ENCODE measurements at regions not wholly inside any gene's neighbourhood (a gene's known extent, or its start where the extent isn't known, plus 50 kb on each side); places are given as distances from the start of the nearest gene placed in this dataset.

- DNase-seq, result no peak
Observed at GRCh38 chr5:3361811-3362605, 233.6 kb upstream of the IRX1 start.

- DNase-seq, result no peak
Observed at GRCh38 chr5:3359642-3360041, 236.0 kb upstream of the IRX1 start.

GRCh38 chr5:3357291-3357690, 238.3 kb upstream of the IRX1 start:
- no peak for DNase-seq

- DNase-seq, result no peak
Observed at GRCh38 chr5:3356016-3356415, 239.6 kb upstream of the IRX1 start.

GRCh38 chr5:3355126-3355525, 240.5 kb upstream of the IRX1 start:
- DNase-seq, result no peak

GRCh38 chr5:3354606-3355005, 241.0 kb upstream of the IRX1 start:
- no peak for DNase-seq

GRCh38 chr5:3353561-3353960, 242.1 kb upstream of the IRX1 start:
- no peak for DNase-seq

- no peak for DNase-seq
Observed at GRCh38 chr5:3352711-3353110, 242.9 kb upstream of the IRX1 start.

GRCh38 chr5:3351581-3352442, 243.8 kb upstream of the IRX1 start:
- no peak for DNase-seq

- no peak for DNase-seq
Observed at GRCh38 chr5:3350781-3351180, 244.9 kb upstream of the IRX1 start.

- no peak for DNase-seq
Observed at GRCh38 chr5:3349704-3350565, 245.7 kb upstream of the IRX1 start.

GRCh38 chr5:3348576-3349535, 246.8 kb upstream of the IRX1 start:
- DNase-seq, result no peak

GRCh38 chr5:3347741-3348140, 247.9 kb upstream of the IRX1 start:
- no peak for DNase-seq

GRCh38 chr5:3346111-3346820, 249.4 kb upstream of the IRX1 start:
- no peak for DNase-seq

GRCh38 chr5:3345195-3345594, 250.4 kb upstream of the IRX1 start:
- DNase-seq, result no peak

- DNase-seq, result no peak
Observed at GRCh38 chr5:3344671-3345070, 251.0 kb upstream of the IRX1 start.

- DNase-seq, result no peak
Observed at GRCh38 chr5:3343911-3344310, 251.7 kb upstream of the IRX1 start.

- DNase-seq, result no peak
Observed at GRCh38 chr5:3343211-3343610, 252.4 kb upstream of the IRX1 start.

GRCh38 chr5:3342271-3343100, 253.1 kb upstream of the IRX1 start:
- DNase-seq, result no peak

Measured in occipital lobe (tissue), 1 donor.